ENCODE measurements at regions not wholly inside any gene's neighbourhood (a gene's known extent, or its start where the extent isn't known, plus 50 kb on each side); places are given as distances from the start of the nearest gene placed in this dataset.
"Not testable (repeated sequence)": the region's sequence is repeated elsewhere in the genome, so short reads cannot be mapped to it uniquely, and the experiment has no call there.

- H3K4me1 Mint-ChIP-seq (ENCODE audit: low read depth) = no peaks in the 10 kb centered on the region
- no peaks in the 10 kb centered on the region for H3K27me3 Mint-ChIP-seq (ENCODE audit: insufficient read depth)
- no peak for DNase-seq (ENCODE audit: low spot score)
- intact Hi-C loops (cut with micrococcal nuclease) = no loop called here
- H3K36me3 Mint-ChIP-seq (ENCODE audit: low read depth) = no peaks in the 10 kb centered on the region
- H3K27ac Mint-ChIP-seq = no peak overlapping the region
- H3K4me3 Mint-ChIP-seq = no peak overlapping the region
- peaks cover 41% of the 10 kb centered on the region for H3K9me3 Mint-ChIP-seq
Observed at GRCh38 chr19:37303591-37304171, 67.2 kb upstream of the ZNF527 start.

GRCh38 chr19:37304190-37304883 is 66.6 kb upstream of the ZNF527 start:
- Mint-ChIP-seq H3K4me3 (no peak overlapping the region), H3K9me3 (peaks cover 41% of the 10 kb centered on the region)
- DNase-seq (ENCODE audit: low spot score) = no peak

GRCh38 chr19:37304884-37305255 is 66.0 kb upstream of the ZNF527 start:
- no peaks in the 10 kb centered on the region for H3K36me3 Mint-ChIP-seq (ENCODE audit: low read depth)
- H3K27me3 Mint-ChIP-seq (ENCODE audit: insufficient read depth) = no peaks in the 10 kb centered on the region
- intact Hi-C loops (cut with micrococcal nuclease) = no loop called here
- no peaks in the 10 kb centered on the region for H3K4me1 Mint-ChIP-seq (ENCODE audit: low read depth)
- H3K27ac Mint-ChIP-seq = no peak overlapping the region
- no peak for DNase-seq (ENCODE audit: low spot score)
- H3K4me3 Mint-ChIP-seq = no peak overlapping the region
- peaks cover 44% of the 10 kb centered on the region for H3K9me3 Mint-ChIP-seq

More at GRCh38 chr19:37304190-37304883, 66.6 kb upstream of the ZNF527 start:
- H3K36me3 Mint-ChIP-seq (ENCODE audit: low read depth) = no peaks in the 10 kb centered on the region
- no peaks in the 10 kb centered on the region for H3K27me3 Mint-ChIP-seq (ENCODE audit: insufficient read depth)
- no peak overlapping the region for H3K27ac Mint-ChIP-seq
- intact Hi-C loops (cut with micrococcal nuclease) = no loop called here
- no peaks in the 10 kb centered on the region for H3K4me1 Mint-ChIP-seq (ENCODE audit: low read depth)

- Mint-ChIP-seq H3K4me1 (ENCODE audit: low read depth) (no peaks in the 10 kb centered on the region), H3K27ac (no peak overlapping the region), H3K4me3 (no peak overlapping the region), H3K9me3 (peaks cover 56% of the 10 kb centered on the region), H3K36me3 (ENCODE audit: low read depth) (no peaks in the 10 kb centered on the region), H3K27me3 (ENCODE audit: insufficient read depth) (no peaks in the 10 kb centered on the region)
- DNase-seq (ENCODE audit: low spot score) = no peak
- intact Hi-C loops (cut with micrococcal nuclease) = no loop called here
Observed at GRCh38 chr19:37306383-37306963, 64.4 kb upstream of the ZNF527 start.

GRCh38 chr19:37309834-37310575 is 60.9 kb upstream of the ZNF527 start:
- intact Hi-C loops (cut with micrococcal nuclease) = loop anchor here (10.0 kb wide), 4 partner anchors 345 to 1195 kb away; partner anchors contain the start of genes OVOL3, POLR2I, TBCB and ZFP30
- Mint-ChIP-seq H3K27ac (no peak overlapping the region), H3K4me3 (no peak overlapping the region), H3K27me3 (ENCODE audit: insufficient read depth) (no peaks in the 10 kb centered on the region), H3K9me3 (peaks cover 59% of the 10 kb centered on the region), H3K36me3 (ENCODE audit: low read depth) (no peaks in the 10 kb centered on the region), H3K4me1 (ENCODE audit: low read depth) (peaks cover 10% of the 10 kb centered on the region)
- no peak for DNase-seq (ENCODE audit: low spot score)

- intact Hi-C loops (cut with micrococcal nuclease) = loop anchor here (10.0 kb wide), 4 partner anchors 342 to 1198 kb away; partner anchors contain the start of genes OVOL3, POLR2I, TBCB and ZFP30
- H3K27ac Mint-ChIP-seq; H3K36me3 Mint-ChIP-seq (ENCODE audit: low read depth); H3K27me3 Mint-ChIP-seq (ENCODE audit: insufficient read depth): not testable (repeated sequence)
- Mint-ChIP-seq H3K4me1 (ENCODE audit: low read depth) (peaks cover 10% of the 10 kb centered on the region), H3K9me3 (peaks cover 42% of the 10 kb centered on the region), H3K4me3 (peak overlapping the region; percentile 38)
- DNase-seq (ENCODE audit: low spot score) = peak; percentile 8
Observed at GRCh38 chr19:37312531-37313334, 58.2 kb upstream of the ZNF527 start.

GRCh38 chr19:37313335-37313627 is 57.6 kb upstream of the ZNF527 start:
- H3K9me3 Mint-ChIP-seq = peaks cover 38% of the 10 kb centered on the region
- no peaks in the 10 kb centered on the region for H3K36me3 Mint-ChIP-seq (ENCODE audit: low read depth)
- no peak for DNase-seq (ENCODE audit: low spot score)
- H3K4me1 Mint-ChIP-seq (ENCODE audit: low read depth) = peaks cover 10% of the 10 kb centered on the region
- H3K4me3 Mint-ChIP-seq = peak overlapping the region; percentile 38
- intact Hi-C loops (cut with micrococcal nuclease) = loop anchor here (10.0 kb wide), 4 partner anchors 342 to 1198 kb away; partner anchors contain the start of genes OVOL3, POLR2I, TBCB and ZFP30
- no peaks in the 10 kb centered on the region for H3K27me3 Mint-ChIP-seq (ENCODE audit: insufficient read depth)
- no peak overlapping the region for H3K27ac Mint-ChIP-seq

GRCh38 chr19:37317403-37318209 is 53.3 kb upstream of the ZNF527 start:
- Mint-ChIP-seq H3K4me3 (peak overlapping the region; percentile 88), H3K4me1 (ENCODE audit: low read depth) (peaks cover 15% of the 10 kb centered on the region), H3K27ac (peak overlapping the region; percentile 87), H3K9me3 (peaks cover 52% of the 10 kb centered on the region), H3K36me3 (ENCODE audit: low read depth) (peaks cover 28% of the 10 kb centered on the region), H3K27me3 (ENCODE audit: insufficient read depth) (no peaks in the 10 kb centered on the region)
- intact Hi-C loops (cut with micrococcal nuclease) = loop anchor here (1.0 to 10.0 kb wide), 13 partner anchors 17 to 1203 kb away; partner anchors contain the start of genes OVOL3, POLR2I, TBCB and ZFP30
- peak; percentile 90 for DNase-seq (ENCODE audit: low spot score)

- peaks cover 50% of the 10 kb centered on the region for H3K36me3 Mint-ChIP-seq (ENCODE audit: low read depth)
- H3K27me3 Mint-ChIP-seq (ENCODE audit: insufficient read depth) = not testable (repeated sequence)
Observed at GRCh38 chr19:37320988-37321387, 49.9 kb upstream of the ZNF527 start.

More at GRCh38 chr19:37320988-37321387, 49.9 kb upstream of the ZNF527 start:
- intact Hi-C loops (cut with micrococcal nuclease); DNase-seq (ENCODE audit: low spot score); H3K27ac Mint-ChIP-seq; H3K4me1 Mint-ChIP-seq (ENCODE audit: low read depth); H3K4me3 Mint-ChIP-seq: not testable (repeated sequence)
- H3K9me3 Mint-ChIP-seq = peaks cover 30% of the 10 kb centered on the region

All from activated T-helper 1 cell treated with anti-CD3 and anti-CD28 coated beads, Interleukin-12 subunit alpha, Interleukin-12 subunit beta, Interleukin-2, Interleukin-4 antibody, amounts not matched to agents 30 ng/mL and 10 ng/mL and 1 ng/mL, durations not matched to agents 14 hours and 24 hours and 36 hours (primary cell).